HG03378 (cell line): ENCODE measurements at regions not wholly inside any gene's neighbourhood (a gene's known extent, or its start where the extent isn't known, plus 50 kb on each side); places are given as distances from the start of the nearest gene placed in this dataset.

Experiments
- ATAC-seq: cut with Tn5 transposase; IDR thresholded peaks from one replicate; pipeline ENCODE4 v1.9.1; 2021; ENCODE audit warnings: mild to moderate bottlenecking, moderate library complexity; ENCODE audit not compliant: unreplicated experiment

DNA sequence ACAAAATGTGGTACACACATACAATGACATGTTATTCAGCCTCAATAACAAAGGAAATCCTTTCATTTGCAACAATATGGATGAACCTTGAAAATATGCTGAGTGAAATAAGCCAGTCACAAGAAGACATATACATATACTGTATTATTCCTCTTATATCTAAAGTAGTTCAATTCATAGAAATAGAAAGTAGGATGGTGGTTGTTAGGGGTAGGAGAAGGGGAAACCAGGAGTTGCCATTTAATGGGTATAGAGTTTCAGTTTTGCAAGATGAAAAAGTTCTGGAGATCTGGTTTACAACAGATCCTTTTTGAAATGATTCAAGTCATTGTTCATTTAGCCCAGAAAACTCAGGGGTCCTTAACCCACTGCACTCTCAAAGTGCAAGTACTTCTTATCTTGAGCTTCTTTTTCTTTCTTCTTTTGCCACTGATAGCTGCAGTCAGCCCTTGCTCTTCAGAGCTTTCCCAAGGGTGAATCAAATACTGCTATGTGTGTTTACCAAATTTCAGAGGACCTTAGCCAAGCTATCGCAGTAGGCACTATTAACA lies 208.0 kb upstream of the EOMES start:
- no peak for ATAC-seq

DNA sequence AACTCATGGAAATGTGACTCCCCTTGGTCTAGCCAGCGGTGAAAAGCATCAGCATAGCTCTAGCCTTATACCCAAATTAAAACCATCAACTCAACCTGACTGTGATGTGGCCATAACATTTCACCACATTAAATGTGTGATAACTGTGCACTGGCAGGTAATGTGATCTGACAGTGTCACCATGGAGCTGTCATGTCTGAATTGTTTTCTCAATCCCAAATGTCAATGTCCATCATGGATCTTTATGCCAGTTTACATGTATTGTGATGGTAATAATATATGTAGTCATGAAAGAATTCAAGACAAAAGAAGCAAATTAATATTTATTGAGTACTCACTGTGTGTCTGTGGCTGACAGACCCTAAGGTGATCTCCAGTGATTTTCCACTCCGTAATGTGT lies 213.4 kb upstream of the EOMES start:
- no peak for ATAC-seq

GRCh38 chr3:27939521-27939920 lies 217.4 kb upstream of the EOMES start:
- ATAC-seq, result no peak

DNA sequence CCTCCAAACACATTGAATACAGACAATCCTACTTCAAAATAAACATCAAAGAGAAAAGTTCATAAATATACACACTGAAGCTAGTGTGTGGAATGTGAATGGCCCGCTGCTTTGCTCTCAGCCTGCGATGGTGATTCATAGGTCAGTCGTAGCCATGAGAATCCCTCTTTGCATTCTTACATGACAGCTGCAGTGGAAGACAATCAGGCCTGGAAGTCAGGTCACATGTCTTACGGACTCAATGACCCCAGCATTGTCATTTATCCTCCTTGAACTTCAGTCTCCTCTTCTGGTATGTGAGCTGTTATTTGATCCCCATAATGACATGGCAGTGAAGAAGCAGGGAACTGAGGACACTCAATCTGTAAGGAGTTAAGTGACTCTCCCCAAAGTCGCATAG lies 217.8 kb upstream of the EOMES start:
- no peak for ATAC-seq

DNA sequence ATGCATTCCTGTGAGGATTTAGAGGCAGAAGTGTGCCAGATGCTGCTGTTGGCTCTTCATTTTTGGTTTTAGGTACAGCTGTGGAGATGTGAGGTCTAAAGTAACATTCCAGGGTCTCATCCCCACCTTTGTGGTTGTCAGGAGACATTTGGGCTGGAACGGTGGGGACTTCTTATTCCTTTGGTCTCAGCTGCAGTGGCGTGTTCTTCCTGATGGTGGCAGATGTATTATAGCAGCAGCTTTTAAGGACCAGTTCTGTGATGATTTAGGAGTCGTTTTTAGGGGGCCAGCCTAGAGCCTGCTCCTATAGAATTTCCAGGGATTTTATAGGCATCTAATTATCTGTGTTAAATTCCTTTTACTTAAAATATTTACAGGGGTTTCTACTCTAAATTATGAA lies 221.0 kb upstream of the EOMES start:
- no peak for ATAC-seq

GRCh38 chr3:27945229-27945628 lies 223.1 kb upstream of the EOMES start:
- no peak for ATAC-seq

- ATAC-seq, result no peak
Observed at GRCh38 chr3:27960133-27960532, 238.0 kb upstream of the EOMES start.

- ATAC-seq, result no peak
Observed at GRCh38 chr3:27963519-27963918, 241.4 kb upstream of the EOMES start.

DNA sequence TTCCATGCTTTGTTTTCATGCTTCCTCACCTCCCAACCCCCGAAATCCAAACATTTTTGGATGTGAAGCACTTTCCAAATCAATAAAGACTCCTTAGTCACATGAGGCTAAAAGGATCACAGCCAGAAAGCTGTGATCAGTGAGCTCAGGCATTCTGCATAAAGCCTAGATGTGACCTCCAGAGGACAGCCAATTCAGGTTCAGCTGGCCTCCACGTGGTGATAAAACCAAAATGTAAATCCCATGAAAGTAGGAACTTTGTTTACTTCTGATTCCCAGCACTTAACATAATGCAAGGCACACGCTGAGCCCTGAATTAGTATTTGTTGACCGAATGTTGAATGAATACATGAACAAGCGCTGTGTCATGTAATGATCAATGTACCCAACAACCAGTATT lies 249.5 kb upstream of the EOMES start:
- no peak for ATAC-seq

- ATAC-seq, result peak; percentile 74
Observed at GRCh38 chr3:27976933-27977332, 254.8 kb upstream of the EOMES start.

- ATAC-seq, result no peak
Observed at GRCh38 chr3:27978440-27978839, 256.3 kb upstream of the EOMES start.

DNA sequence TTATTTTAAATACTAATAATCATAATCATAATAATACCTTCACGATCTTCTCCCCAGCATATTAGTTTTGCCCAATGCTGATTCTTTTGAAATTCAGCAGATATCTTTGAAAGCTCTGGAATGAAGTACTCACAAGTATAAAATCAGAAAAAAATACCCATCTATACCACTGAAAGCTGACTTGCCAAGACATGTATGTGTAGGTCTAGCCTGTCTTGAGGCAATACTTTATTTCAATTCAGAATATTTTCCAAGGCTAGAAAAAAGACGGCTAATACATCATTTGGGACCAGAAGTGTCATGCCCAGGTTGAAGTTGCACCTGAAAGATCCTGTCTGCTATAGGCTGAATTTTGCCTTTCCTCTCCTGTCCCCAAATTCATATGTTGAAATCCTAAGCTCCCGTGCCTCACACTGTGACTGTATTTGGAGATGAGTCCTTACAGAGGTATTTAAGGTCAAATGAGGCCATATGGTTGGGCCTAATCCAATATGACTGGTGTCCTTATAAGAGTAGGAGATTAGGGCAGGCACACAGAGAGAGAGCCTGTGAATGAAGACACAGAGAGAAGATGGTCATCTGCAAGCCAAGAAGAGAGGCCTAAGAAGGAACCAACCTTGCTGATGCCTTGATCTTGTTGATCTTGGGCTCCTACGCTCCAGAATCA lies 255.9 kb upstream of the CMC1 start:
- ATAC-seq, result no peak

DNA sequence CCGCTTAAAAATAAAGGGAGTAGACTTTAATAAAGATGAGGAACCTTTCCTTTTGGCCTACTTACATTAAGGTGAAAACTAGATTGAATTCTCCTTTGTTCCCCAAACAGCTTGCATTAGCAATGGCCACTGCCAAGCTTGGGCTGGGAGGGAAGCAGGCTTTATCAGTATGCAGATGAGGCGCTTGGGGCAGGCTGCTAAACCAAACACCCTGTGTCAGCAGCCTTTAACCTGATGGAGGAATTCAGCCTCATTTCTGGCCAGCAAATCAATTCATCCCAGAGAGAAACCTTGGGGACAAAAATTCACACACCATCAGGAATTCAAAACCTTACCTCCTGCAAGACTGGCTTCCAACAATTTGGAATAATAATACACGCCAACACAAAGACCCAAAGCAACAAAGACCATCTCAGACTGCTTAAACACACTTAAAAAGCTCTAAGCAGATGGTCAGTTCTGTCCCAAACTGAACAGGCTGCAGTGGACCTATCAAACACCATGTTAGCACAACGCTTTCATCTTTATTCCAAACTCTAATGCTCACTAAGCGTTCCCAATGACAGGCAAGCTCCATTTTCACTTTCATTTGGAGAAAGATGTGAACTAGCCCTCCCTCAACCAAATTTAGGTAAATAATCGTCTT lies 255.1 kb upstream of the CMC1 start:
- no peak for ATAC-seq

DNA sequence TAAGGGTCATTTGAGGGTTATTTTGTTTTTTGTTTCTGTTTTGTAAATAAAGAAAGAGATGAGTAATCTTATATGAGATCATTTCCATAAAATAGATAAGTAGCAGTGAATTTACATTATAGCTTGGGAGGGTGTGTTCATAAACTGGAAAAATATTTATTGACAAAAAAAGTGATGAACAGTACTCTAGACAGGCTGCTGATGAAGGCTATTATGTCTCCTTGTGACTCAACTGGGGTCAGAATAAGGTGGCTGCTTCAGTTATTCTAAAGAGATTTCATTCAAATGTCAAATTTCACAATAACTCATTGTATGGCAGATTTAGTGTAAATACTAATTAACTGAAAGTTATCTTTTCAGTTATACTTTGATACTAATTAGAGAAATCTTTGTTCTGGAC lies 251.1 kb upstream of the CMC1 start:
- ATAC-seq, result no peak

GRCh38 chr3:27990837-27991236 lies 250.6 kb upstream of the CMC1 start:
- no peak for ATAC-seq

GRCh38 chr3:27993051-27993450 lies 248.4 kb upstream of the CMC1 start:
- ATAC-seq, result no peak

DNA sequence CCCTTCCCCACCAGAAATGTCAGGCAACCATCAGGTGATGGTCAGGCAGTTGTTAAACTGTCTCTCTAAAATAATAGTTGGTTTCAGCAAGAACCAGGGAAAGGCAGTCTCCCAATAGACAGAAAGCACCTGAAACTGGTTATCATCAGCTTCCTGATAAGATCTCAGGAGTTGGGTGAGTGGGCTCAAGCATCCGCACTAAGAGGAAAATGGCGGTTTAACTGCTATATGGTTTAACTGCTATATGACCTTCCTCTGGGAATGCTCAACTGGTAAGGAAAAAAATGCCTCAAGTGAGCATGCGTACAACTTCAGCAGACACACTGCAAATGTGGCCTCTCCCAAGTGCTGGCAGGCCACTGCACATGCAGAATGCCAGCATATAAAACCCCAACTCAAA lies 240.8 kb upstream of the CMC1 start:
- ATAC-seq, result no peak

- ATAC-seq, result no peak
Observed at GRCh38 chr3:28008235-28008634, 233.2 kb upstream of the CMC1 start.

DNA sequence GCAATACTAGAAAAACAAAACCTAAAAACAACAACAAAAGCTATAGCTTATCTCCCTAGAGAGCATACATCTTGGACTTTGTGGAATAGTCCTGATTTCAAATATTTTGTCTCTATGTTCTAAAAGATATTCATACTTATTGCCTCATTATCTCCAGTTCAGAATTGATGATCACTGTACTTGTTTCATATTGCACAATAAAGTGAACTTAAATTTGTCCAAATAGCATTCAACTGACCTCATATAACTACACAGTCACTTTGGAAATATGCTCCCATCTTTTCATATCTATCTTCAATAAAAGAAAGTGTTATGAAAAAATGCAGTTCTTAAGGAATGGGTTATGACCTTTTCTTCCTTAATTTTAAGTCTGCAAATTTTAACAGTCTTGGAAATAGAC lies 228.6 kb upstream of the CMC1 start:
- ATAC-seq, result no peak

- no peak for ATAC-seq
Observed at GRCh38 chr3:28013864-28014473, 227.4 kb upstream of the CMC1 start.

DNA sequence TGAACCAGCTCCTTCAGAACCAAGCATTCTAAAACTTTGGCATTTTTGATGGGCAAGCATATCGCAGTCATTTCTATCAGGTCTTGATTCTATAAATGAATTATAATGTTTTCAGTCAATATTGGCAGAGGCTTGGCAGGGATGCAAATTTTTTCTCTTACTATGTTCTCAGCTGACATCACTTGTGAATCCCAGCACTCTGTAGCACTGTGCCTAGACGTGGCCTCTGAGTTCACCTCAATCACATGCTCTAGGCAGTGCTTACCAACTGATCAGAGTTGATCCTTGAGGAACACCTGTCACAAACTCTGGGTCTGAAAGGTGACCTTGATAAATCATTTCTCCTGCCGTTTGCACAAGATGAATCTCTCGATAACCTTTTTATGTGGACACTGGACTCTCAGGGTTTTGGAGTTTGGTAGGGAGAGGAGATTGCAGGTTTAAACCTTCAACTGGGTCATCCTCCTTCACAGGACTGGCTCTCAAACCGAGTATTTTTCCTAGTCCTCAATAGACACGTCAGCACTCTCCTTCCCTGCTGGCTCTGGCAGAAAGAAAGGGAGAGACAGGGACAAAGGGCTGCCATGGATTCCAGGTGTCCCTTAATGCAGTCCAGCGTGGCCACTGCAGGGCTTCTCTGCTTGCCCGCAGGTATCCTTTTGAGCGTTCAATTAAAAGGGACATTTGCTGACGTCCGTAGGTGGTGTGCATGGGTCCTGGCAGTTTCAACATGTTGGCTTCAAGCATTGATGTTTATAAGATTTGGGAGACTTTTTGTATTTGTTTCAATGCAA lies 222.3 kb upstream of the CMC1 start:
- ATAC-seq, result no peak
